GM19043 (cell line): ENCODE measurements at regions not wholly inside any gene's neighbourhood (a gene's known extent, or its start where the extent isn't known, plus 50 kb on each side); places are given as distances from the start of the nearest gene placed in this dataset.

Source experiments
- ATAC-seq: cut with Tn5 transposase; IDR thresholded peaks from one replicate; pipeline ENCODE4 v1.9.1; 2021; ENCODE audit warnings: low read depth; ENCODE audit not compliant: unreplicated experiment

- ATAC-seq = no peak
These were observed 301.6 kb downstream of the NR2F1-AS1 start for GRCh38 chr5:93279296-93279963.

DNA sequence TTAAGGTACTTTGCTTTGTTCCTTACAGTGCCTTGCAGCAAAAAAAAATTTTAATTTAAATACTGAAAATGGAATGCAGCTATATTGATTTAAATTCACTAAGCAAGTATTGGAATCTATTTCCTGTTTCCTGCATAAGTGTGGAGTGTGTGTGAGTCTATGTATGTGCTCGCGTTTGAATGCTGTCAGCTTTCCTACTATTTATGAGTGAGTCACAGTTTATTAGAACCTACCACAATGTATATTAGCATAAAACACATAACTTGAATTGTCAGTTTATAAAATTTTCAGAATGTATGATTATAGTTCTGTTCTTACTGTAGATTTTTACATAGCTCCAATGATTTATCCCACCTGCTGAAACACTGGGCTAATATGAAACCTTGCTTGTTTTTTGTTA lies 302.1 kb downstream of the NR2F1-AS1 start:
- no peak for ATAC-seq

- no peak for ATAC-seq
These were observed 304.0 kb downstream of the NR2F1-AS1 start for GRCh38 chr5:93277051-93277450.

DNA sequence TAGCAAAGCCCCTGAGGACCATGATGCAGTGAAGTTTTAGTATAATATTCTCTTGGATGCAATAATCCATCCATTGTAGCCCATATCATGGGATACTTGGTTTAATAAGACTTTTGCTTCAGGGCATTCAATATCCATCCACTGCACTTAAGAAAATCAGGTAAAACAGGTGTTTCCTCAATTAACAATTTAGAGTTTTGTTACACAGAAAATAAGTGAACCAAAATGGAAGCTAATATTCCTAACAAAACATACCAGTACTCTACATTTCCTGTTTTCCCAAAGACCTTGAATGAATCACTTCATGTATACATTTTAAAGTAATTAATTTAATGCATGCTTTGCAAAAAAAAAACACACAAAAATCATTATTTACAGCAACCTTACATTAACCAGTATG lies 305.6 kb downstream of the NR2F1-AS1 start:
- ATAC-seq = no peak

- no peak for ATAC-seq
These were observed 306.7 kb downstream of the NR2F1-AS1 start for GRCh38 chr5:93274291-93274690.

- no peak for ATAC-seq
These were observed 307.8 kb downstream of the NR2F1-AS1 start for GRCh38 chr5:93273176-93273575.

GRCh38 chr5:93272108-93272507 lies 308.9 kb downstream of the NR2F1-AS1 start:
- no peak for ATAC-seq

GRCh38 chr5:93267736-93268135 lies 313.3 kb downstream of the NR2F1-AS1 start:
- no peak for ATAC-seq

DNA sequence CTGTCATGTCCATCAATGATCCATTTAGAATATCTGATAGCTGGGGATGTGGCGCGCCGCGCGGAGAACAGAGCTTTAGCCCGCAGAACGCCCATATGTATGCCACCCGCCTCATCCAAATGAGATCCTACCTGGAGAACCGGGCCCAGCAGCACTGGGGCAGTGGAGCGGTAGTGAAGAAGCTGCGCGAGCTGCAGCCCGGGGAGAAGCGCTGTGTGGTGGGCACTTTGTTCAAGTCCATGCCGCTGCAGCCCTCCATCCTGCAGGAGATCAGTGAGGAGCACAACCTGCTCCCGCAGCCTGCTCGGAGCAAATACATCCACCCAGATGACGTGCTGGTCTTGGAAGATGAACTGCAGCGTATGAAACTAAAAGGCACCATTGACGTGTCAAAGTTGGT lies 313.7 kb downstream of the NR2F1-AS1 start:
- ATAC-seq = no peak

DNA sequence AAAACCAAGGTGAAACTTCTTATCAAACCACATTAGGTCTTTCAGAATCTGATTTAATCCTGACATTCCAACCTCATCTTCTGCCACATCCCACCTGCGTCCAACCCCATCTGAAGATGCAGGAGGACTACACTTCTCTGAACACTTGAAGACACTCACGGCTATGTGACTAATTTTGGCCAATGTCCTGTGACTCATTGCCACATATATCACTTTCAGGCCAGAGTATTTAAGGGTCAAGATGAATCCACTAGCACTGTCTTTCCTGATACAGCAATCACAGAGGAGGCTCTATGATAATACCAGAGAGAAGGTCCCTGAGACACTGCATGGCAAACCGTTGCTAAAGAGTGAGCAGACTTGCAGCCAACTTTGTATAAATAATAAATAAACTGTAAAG lies 323.4 kb downstream of the NR2F1-AS1 start:
- ATAC-seq = no peak

GRCh38 chr5:93255796-93256195 lies 325.2 kb downstream of the NR2F1-AS1 start:
- no peak for ATAC-seq

DNA sequence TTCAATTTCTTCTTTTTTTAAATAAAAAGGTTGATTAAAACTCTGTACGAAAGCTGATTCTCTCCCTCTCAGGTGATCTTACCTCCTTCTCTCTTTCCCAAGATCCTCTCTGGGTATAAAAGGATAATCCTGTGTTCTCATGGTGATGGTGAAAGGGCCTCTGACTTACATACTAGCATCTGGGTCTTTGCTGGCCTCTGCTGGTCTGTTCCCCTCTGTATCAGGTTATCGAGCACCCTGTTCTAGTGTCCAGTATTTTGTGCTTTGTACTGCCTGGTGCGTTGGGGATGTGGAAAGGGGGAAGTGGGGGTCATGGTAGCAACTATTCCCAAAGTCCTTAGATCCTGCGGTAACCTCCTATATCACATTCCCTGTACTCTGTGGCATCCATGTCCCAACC lies 328.9 kb downstream of the NR2F1-AS1 start:
- no peak for ATAC-seq

GRCh38 chr5:93251347-93251746 lies 329.7 kb downstream of the NR2F1-AS1 start:
- ATAC-seq = no peak

DNA sequence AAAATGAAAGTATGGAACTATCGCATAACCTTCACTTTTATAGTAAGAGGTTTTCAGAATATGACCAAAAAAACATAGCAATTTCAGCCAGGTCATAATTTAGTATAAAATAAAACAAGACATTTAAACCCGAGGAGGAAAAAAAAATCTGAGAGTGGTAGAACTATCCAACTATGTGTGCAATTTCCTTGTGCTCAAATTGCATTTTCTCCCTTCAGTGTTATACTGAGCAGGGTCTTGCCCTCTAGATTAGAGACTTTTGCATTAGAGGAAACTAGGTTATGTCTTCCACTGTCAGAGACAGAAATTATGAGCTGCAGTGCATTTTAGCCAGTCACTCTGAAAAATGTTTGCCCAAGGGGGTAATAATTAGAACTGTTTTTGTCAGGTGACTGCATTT lies 330.6 kb downstream of the NR2F1-AS1 start:
- no peak for ATAC-seq

DNA sequence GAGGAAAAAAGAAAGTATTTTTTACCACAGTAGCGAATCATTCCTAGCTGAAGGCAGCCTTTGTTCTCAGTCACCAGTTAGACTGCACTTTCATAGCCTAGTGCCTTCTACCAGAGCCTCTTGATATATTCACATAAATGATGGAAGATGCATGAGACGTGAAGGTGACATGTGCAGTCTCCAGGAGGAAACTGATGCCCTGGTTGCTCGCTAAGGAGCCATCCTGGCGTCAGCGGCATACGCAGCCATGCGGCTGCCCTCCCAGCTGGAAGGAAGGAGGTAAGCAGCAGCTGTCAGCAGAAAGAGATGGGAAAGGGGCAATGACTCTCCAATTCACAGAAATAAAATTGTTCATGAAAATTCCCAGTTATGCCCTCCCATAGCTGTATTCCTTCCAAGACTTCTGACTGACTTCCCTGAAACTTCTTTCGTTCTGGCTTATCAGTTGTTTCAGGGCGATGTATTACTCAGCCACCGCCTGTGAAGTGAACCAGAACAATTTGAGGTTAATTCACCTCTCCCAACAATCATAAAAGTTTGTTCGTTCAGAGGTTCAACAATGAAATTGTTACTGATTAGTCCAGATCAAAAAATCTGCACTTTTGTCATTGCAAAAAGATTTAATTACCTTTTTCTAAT lies 331.2 kb downstream of the NR2F1-AS1 start:
- ATAC-seq = no peak

DNA sequence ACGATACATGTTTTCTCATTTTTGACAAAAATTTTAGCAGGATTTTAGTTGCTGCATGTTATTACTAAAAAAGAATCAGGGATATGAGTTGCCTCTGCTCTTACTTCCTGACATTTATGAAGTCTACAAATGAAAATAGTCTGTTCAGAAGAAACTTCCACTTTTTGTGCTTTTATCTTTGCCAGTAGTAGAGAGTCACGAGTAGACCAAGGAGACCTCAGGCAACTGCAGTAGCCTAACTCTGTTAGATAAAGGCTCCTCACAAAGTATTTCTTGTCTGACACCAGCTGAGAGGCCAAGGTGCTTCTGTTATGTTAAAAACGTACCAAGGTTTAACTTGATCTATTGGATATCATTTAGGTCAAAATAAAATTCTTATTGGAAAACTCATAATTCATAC lies 333.9 kb downstream of the NR2F1-AS1 start:
- no peak for ATAC-seq

DNA sequence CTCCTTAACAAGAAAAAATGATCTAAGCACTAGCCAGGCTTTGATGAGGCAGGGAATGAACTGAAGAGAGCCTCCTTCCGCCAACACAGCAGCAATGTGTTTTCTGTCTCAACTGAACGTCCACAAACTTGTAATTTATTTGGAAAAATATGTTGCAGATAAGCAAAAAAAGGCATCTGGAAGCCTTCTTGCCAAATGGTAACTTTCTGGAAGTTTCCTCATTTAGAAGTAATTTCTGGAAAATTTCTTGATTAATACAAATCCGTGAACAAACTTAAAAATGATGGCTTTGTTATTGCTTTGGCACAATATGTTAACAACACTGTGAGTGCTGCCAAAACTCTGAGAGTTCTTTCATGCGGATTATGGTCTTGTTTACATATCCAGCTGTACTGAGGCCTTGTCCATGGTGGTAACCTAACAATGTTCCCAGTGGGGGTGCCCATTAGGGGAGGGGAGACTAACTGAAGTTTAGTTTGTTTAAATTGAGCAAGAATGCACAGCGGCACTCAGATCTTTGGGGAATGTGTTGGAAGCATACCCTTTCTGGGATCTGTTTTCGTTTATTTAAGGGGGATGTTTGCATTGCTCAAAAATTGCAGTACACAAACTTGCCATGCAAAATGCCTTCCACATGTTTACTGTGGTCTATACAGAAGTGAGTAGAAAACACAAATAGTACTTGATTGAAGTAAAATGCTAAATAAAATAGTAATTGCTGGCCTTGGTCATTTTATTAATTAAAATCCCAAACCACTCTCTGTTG lies 334.7 kb downstream of the NR2F1-AS1 start:
- ATAC-seq = no peak

DNA sequence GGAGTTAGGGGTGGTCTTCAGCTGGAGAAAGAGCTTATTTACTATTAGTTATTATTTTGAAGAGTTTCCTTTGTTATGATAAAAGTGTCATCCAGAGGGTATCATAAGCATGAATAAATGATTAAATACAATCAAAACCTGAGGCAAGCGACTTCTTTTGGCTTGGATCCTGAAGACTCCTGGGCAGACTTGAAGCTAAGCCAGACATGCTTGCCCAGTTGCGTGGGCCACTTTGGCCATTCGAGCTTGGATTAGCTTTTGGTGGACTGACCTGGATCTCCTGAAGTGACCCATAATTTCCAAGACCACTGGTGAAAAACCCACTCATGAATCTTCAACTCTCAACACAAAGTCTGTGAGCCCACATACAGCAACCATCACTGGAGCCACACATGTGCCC lies 335.8 kb downstream of the NR2F1-AS1 start:
- no peak for ATAC-seq

DNA sequence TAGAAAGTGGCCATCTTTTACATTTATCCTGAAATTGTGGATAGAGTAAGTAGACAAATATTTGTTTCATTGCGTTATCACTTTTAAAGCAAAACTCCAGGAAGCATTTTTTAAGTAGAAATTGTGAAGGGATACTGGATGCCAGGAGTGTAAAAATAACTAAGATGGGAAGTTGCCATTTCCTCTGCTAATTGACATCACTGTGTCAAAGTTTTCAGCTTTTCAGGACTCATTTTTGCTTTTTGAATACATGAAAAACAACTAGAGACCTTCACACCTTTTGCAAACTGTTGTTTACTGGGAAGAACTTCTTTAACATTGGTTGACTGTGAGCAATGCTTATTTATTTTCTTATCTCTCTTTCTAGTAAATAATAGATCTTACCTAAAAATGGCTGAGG lies 337.5 kb downstream of the NR2F1-AS1 start:
- no peak for ATAC-seq

GRCh38 chr5:93240228-93240834 lies 340.7 kb downstream of the NR2F1-AS1 start:
- ATAC-seq = no peak

DNA sequence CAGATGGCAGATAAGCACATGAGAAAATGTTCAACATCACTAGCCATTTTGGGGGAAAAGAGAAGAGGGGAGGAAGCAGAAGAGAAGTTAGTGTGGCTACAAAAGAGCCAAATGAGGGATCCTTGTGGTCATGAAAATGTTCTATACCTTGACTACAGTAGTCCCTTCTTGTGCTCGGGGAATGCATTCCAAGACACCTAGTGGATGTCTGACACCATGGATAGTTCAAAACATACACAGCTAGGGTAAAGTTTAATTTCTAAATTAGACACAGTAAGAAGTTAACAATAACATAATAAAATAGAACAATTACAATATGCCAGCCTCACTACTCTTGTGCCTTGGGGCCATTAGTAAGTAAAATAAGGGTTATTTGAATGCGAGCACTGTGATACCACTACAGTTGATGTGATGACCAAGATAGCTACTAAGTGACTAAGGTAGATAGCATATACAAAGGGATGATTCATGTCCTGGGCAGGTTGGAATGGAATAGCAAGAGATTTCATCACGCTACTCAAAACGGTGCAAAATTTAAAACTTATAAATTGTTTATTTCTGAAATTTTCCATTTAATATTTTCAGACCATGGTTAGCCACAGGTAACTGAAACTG lies 344.1 kb downstream of the NR2F1-AS1 start:
- ATAC-seq = no peak
